ENCODE measurements at regions not wholly inside any gene's neighbourhood (a gene's known extent, or its start where the extent isn't known, plus 50 kb on each side); places are given as distances from the start of the nearest gene placed in this dataset.

GRCh38 chr10:53724581-53724980 lies 952.0 kb upstream of the MBL2 start:
- H3K36me3 ChIP-seq: no peaks in the 10 kb centered on the region
- no peak overlapping the region for H3K4me3 ChIP-seq (ENCODE audit: low read depth, low read length)
- no peaks in the 10 kb centered on the region for H3K4me1 ChIP-seq
- no peak for DNase-seq
- TF ChIP-seq CTCF (IDR thresholded peaks at IDR 0.05; ENCODE audit: low read depth, low read length): no peak
- no peaks in the 10 kb centered on the region for H3K9me3 ChIP-seq
- no peaks in the 10 kb centered on the region for H3K27me3 ChIP-seq

GRCh38 chr10:53719658-53720057 lies 947.1 kb upstream of the MBL2 start:
- no peak for DNase-seq
- Histone ChIP-seq H3K27me3 (no peaks in the 10 kb centered on the region), H3K9me3 (no peaks in the 10 kb centered on the region), H3K36me3 (no peaks in the 10 kb centered on the region), H3K4me1 (no peaks in the 10 kb centered on the region), H3K4me3 (ENCODE audit: low read depth, low read length) (no peak overlapping the region)
- TF ChIP-seq CTCF (IDR thresholded peaks at IDR 0.05; ENCODE audit: low read depth, low read length): no peak

GRCh38 chr10:53716156-53716555 lies 943.6 kb upstream of the MBL2 start:
- Histone ChIP-seq H3K9me3 (no peaks in the 10 kb centered on the region), H3K4me1 (no peaks in the 10 kb centered on the region), H3K4me3 (ENCODE audit: low read depth, low read length) (no peak overlapping the region), H3K36me3 (no peaks in the 10 kb centered on the region), H3K27me3 (no peaks in the 10 kb centered on the region)
- TF ChIP-seq CTCF (IDR thresholded peaks at IDR 0.05; ENCODE audit: low read depth, low read length): no peak
- DNase-seq: no peak

- H3K4me1 ChIP-seq: no peaks in the 10 kb centered on the region
- TF ChIP-seq CTCF (IDR thresholded peaks at IDR 0.05; ENCODE audit: low read depth, low read length): no peak
These were observed 940.8 kb upstream of the MBL2 start for GRCh38 chr10:53713431-53713830.

GRCh38 chr10:53702489-53702888 lies 929.9 kb upstream of the MBL2 start:
- H3K4me1 ChIP-seq: peaks cover 9% of the 10 kb centered on the region

More at GRCh38 chr10:53713431-53713830, 940.8 kb upstream of the MBL2 start:
- DNase-seq: no peak
- no peaks in the 10 kb centered on the region for H3K36me3 ChIP-seq
- H3K4me3 ChIP-seq (ENCODE audit: low read depth, low read length): no peak overlapping the region
- H3K27me3 ChIP-seq: no peaks in the 10 kb centered on the region
- no peaks in the 10 kb centered on the region for H3K9me3 ChIP-seq

GRCh38 chr10:53701213-53701612 lies 928.6 kb upstream of the MBL2 start:
- Histone ChIP-seq H3K36me3 (no peaks in the 10 kb centered on the region), H3K4me3 (ENCODE audit: low read depth, low read length) (no peak overlapping the region), H3K4me1 (peaks cover 9% of the 10 kb centered on the region), H3K9me3 (no peaks in the 10 kb centered on the region), H3K27me3 (no peaks in the 10 kb centered on the region)
- TF ChIP-seq CTCF (IDR thresholded peaks at IDR 0.05; ENCODE audit: low read depth, low read length): no peak
- no peak for DNase-seq

More at GRCh38 chr10:53702489-53702888, 929.9 kb upstream of the MBL2 start:
- Histone ChIP-seq H3K9me3 (no peaks in the 10 kb centered on the region), H3K36me3 (no peaks in the 10 kb centered on the region), H3K4me3 (ENCODE audit: low read depth, low read length) (no peak overlapping the region), H3K27me3 (no peaks in the 10 kb centered on the region)
- peak; percentile 56 for DNase-seq
- TF ChIP-seq CTCF (IDR thresholded peaks at IDR 0.05; ENCODE audit: low read depth, low read length): no peak

Data from BE2C (cell line).